H1 (cell line): ENCODE measurements at regions not wholly inside any gene's neighbourhood (a gene's known extent, or its start where the extent isn't known, plus 50 kb on each side); places are given as distances from the start of the nearest gene placed in this dataset.

Experiments used
- CTCF ChIA-PET: fragments of 300-600 bp; sonication (Branson Sonifier 250); formaldehyde crosslinking; loops from one replicate; lab custom pipeline; 2021; ENCODE audit not compliant: partially characterized antibody; lab: Charles Lee
- POLR2A ChIA-PET: fragments of 300-600 bp; sonication (Branson Sonifier 250); formaldehyde crosslinking; loops from one replicate; lab custom pipeline; 2021; ENCODE audit warnings: inconsistent platforms; ENCODE audit not compliant: partially characterized antibody; lab: Charles Lee
- DNase-seq, 2 experiments: peaks; one replicate each; pipeline versions ENCODE4 v3.0.0 to v3.0.0-alpha.2; 2010 to 2022; ENCODE audit warnings: low spot score in 2 of 2, low read depth in 1 of 2, mixed read lengths in 1 of 2
- FAIRE-seq: peaks from 2 replicates; lab custom pipeline; 2011; peaks lifted over from hg19 to GRCh38; lab: Jason Lieb, UNC
- H2AFZ ChIP-seq: 2 replicates; pipeline ENCODE4 v1.8.1; 2012; ENCODE audit warnings: low read length, inconsistent platforms
- H2AK5ac ChIP-seq: 2 replicates; pipeline ENCODE4 v1.6.1; 2013; ENCODE audit warnings: low read depth, low read length
- H2BK120ac ChIP-seq: replicated peaks from 2 replicates; pipeline ENCODE3; 2013; ENCODE audit warnings: low read depth, low read length, inconsistent platforms
- H2BK12ac ChIP-seq: 2 replicates; pipeline ENCODE4 v1.6.1; 2013; ENCODE audit warnings: low read depth, low read length
- H2BK15ac ChIP-seq: 2 replicates; pipeline ENCODE4 v1.6.1; 2013; ENCODE audit warnings: low read length
- H2BK20ac ChIP-seq: 2 replicates; pipeline ENCODE4 v1.6.1; 2013; ENCODE audit warnings: low read length
- H2BK5ac ChIP-seq: 2 replicates; pipeline ENCODE4 v1.6.1; 2013; ENCODE audit warnings: low read depth, low read length
- H3K14ac ChIP-seq: 2 replicates; pipeline ENCODE4 v1.6.1; 2013; ENCODE audit warnings: inconsistent platforms; ENCODE audit not compliant: insufficient read length
- H3K18ac ChIP-seq: 2 replicates; pipeline ENCODE4 v1.6.1; 2013; ENCODE audit warnings: low read length; ENCODE audit errors: extremely low read depth
- H3K23ac ChIP-seq: 2 replicates; pipeline ENCODE4 v1.6.1; 2013; ENCODE audit warnings: inconsistent platforms; ENCODE audit not compliant: insufficient read length
- H3K23me2 ChIP-seq: 2 replicates; pipeline ENCODE4 v1.6.1; 2013; ENCODE audit warnings: low read depth, low read length
- H3K27ac ChIP-seq: 2 replicates; pipeline ENCODE4 v1.6.1; 2011; ENCODE audit warnings: low read depth, low read length, inconsistent platforms
- H3K27me3 ChIP-seq, 4 experiments: replicated peaks in 1 of 4; 1 replicate in 1 of 4; 2 replicates in 3 of 4; pipeline versions ENCODE4 v1.6.1 to v1.8.1; 2011 to 2013; ENCODE audit warnings: low read length in 3 of 4, mild to moderate bottlenecking in 3 of 4, inconsistent platforms in 2 of 4, mixed read lengths in 2 of 4, moderate library complexity in 1 of 4; ENCODE audit not compliant: control insufficient read depth in 3 of 4, insufficient read depth in 3 of 4; ENCODE audit errors: extremely low read depth in 1 of 4
- H3K36me3 ChIP-seq, 4 experiments: 2 replicates each; pipeline versions ENCODE4 v1.6.1 to v1.8.1; 2011 to 2013; ENCODE audit warnings: mild to moderate bottlenecking in 4 of 4, low read length in 3 of 4, moderate library complexity in 2 of 4, control low read depth in 1 of 4, inconsistent platforms in 1 of 4; ENCODE audit not compliant: insufficient read depth in 4 of 4, control insufficient read depth in 2 of 4
- H3K4ac ChIP-seq: replicated peaks from 2 replicates; pipeline ENCODE3; 2013; ENCODE audit warnings: low read length, low read depth, mixed read lengths, inconsistent platforms; ENCODE audit not compliant: insufficient read length
- H3K4me1 ChIP-seq, 4 experiments: replicated peaks in 1 of 4; 1 replicate in 1 of 4; 2 replicates in 3 of 4; pipeline versions ENCODE4 v1.6.1 to v1.8.1; 2011 to 2013; ENCODE audit warnings: low read length in 3 of 4, inconsistent platforms in 2 of 4, mixed read lengths in 1 of 4; ENCODE audit not compliant: insufficient read depth in 4 of 4, control insufficient read depth in 3 of 4
- H3K4me2 ChIP-seq, 2 experiments: 2 replicates each; pipeline versions ENCODE4 v1.6.1 to v1.8.1; 2011 to 2013; ENCODE audit warnings: low read depth in 2 of 2, low read length in 2 of 2, control low read depth in 1 of 2, inconsistent platforms in 1 of 2, mild to moderate bottlenecking in 1 of 2; ENCODE audit not compliant: insufficient read depth in 1 of 2
- H3K4me3 ChIP-seq, 4 experiments: fragments of 200-600, 300-600 bp in 1 of 4; sonication (generic), shearing (Covaris generic), sonication (Bioruptor Twin) in 1 of 4; 2 replicates each; pipeline versions ENCODE4 v1.5.1 to v1.8.1; 2011 to 2016; ENCODE audit warnings: low read length in 4 of 4, low read depth in 3 of 4, control low read depth in 2 of 4, inconsistent platforms in 2 of 4, mild to moderate bottlenecking in 2 of 4, mixed read lengths in 1 of 4, moderate library complexity in 1 of 4; ENCODE audit not compliant: insufficient read depth in 2 of 4; ENCODE audit errors: extremely low read depth in 1 of 4
- H3K56ac ChIP-seq: replicated peaks from 2 replicates; pipeline ENCODE3; 2013; ENCODE audit warnings: low read depth, mild to moderate bottlenecking, mixed read lengths, low read length, inconsistent platforms; ENCODE audit not compliant: insufficient read length
- H3K79me1 ChIP-seq: 2 replicates; pipeline ENCODE4 v1.6.1; 2013; ENCODE audit warnings: low read depth, low read length, control low read depth
- H3K79me2 ChIP-seq, 2 experiments: 2 replicates each; pipeline versions ENCODE4 v1.6.1 to v1.8.1; 2012 to 2013; ENCODE audit warnings: low read length in 2 of 2, mild to moderate bottlenecking in 2 of 2, inconsistent platforms in 1 of 2; ENCODE audit not compliant: insufficient read depth in 2 of 2, control insufficient read depth in 1 of 2
- H3K9ac ChIP-seq, 4 experiments: replicated peaks in 1 of 4; 1 replicate in 1 of 4; 2 replicates in 3 of 4; pipeline versions ENCODE4 v1.6.1 to v1.8.1; 2011 to 2013; ENCODE audit warnings: low read depth in 3 of 4, low read length in 3 of 4, control low read depth in 2 of 4, mild to moderate bottlenecking in 2 of 4, moderate library complexity in 2 of 4, inconsistent platforms in 1 of 4; ENCODE audit errors: extremely low read depth in 1 of 4
- H3K9me3 ChIP-seq, 2 experiments: 2 replicates each; pipeline versions ENCODE4 v1.6.1 to v1.8.1; 2012 to 2013; ENCODE audit warnings: mild to moderate bottlenecking in 2 of 2, moderate library complexity in 2 of 2, control low read depth in 1 of 2, inconsistent platforms in 1 of 2, low read depth in 1 of 2, low read length in 1 of 2, mixed read lengths in 1 of 2; ENCODE audit not compliant: insufficient read depth in 2 of 2
- H4K20me1 ChIP-seq, 2 experiments: replicated peaks in 1 of 2; 2 replicates each; pipeline versions ENCODE3 to v1.8.1; 2011 to 2013; ENCODE audit warnings: inconsistent platforms in 2 of 2, low read length in 2 of 2, mild to moderate bottlenecking in 1 of 2; ENCODE audit not compliant: insufficient read depth in 2 of 2, control insufficient read depth in 1 of 2
- H4K5ac ChIP-seq: 2 replicates; pipeline ENCODE4 v1.6.1; 2013; ENCODE audit warnings: low read length, low read depth, mixed read lengths, inconsistent platforms; ENCODE audit not compliant: insufficient read length
- H4K8ac ChIP-seq: 2 replicates; pipeline ENCODE4 v1.8.0; 2013; ENCODE audit warnings: mild to moderate bottlenecking, moderate library complexity, low read length, inconsistent platforms; ENCODE audit not compliant: insufficient read depth; ENCODE audit errors: extremely low read depth
- H4K91ac ChIP-seq: replicated peaks from 2 replicates; pipeline ENCODE3; 2013; ENCODE audit warnings: low read length, mixed read lengths, inconsistent platforms; ENCODE audit not compliant: insufficient read length
- BACH1 ChIP-seq: IDR thresholded peaks from 2 replicates; pipeline ENCODE4 v1.6.1; 2012; ENCODE audit warnings: low read length, improper control_type of control experiment
- CHD2 ChIP-seq: IDR thresholded peaks from 2 replicates; pipeline ENCODE4 v1.6.1; 2012; ENCODE audit warnings: low read length, improper control_type of control experiment
- EZH2 ChIP-seq: fragments of 200-600 bp; sonication (generic); IDR thresholded peaks from 2 replicates; pipeline ENCODE4 v1.7.1; 2012; ENCODE audit warnings: low read depth, mild to moderate bottlenecking, moderate library complexity, low read length, inconsistent platforms; ENCODE audit not compliant: severe bottlenecking
- HDAC6 ChIP-seq: IDR thresholded peaks from one replicate; pipeline ENCODE4 v1.7.1; 2012; ENCODE audit warnings: low read depth, mild to moderate bottlenecking, inconsistent platforms, low read length, moderate library complexity
- POU5F1 ChIP-seq: IDR thresholded peaks from 2 replicates; pipeline ENCODE4 v1.6.1; 2011; ENCODE audit warnings: low read depth, mild to moderate bottlenecking, low read length, moderate library complexity
- RNF2 ChIP-seq: fragments of 200-900, 300-1000 bp; sonication (generic); IDR thresholded peaks from 2 replicates; pipeline ENCODE4 v1.7.1; 2016; ENCODE audit warnings: borderline replicate concordance, low read depth, mild to moderate bottlenecking, antibody characterized with exemption, low read length; ENCODE audit not compliant: poor library complexity, severe bottlenecking; ENCODE audit errors: missing control alignments
- SIN3A ChIP-seq, 2 experiments: IDR thresholded peaks in 1 of 2; conservative IDR thresholded peaks in 1 of 2; 2 replicates each; pipeline ENCODE4 v1.6.1; 2011 to 2012; ENCODE audit warnings: low read length in 2 of 2, improper control_type of control experiment in 1 of 2, low read depth in 1 of 2, mild to moderate bottlenecking in 1 of 2
- SIX5 ChIP-seq: IDR thresholded peaks from 2 replicates; pipeline ENCODE4 v1.6.1; 2011; ENCODE audit warnings: mild to moderate bottlenecking, low read depth, low read length
- SUZ12 ChIP-seq: fragments of 200-600 bp; sonication (generic); IDR thresholded peaks from 2 replicates; pipeline ENCODE4 v1.6.1; 2012; ENCODE audit warnings: mild to moderate bottlenecking, inconsistent platforms, low read length, moderate library complexity, mixed read lengths
- TAF1 ChIP-seq: IDR thresholded peaks from 2 replicates; pipeline ENCODE4 v1.6.1; 2011; ENCODE audit warnings: mild to moderate bottlenecking, low read depth, low read length
- TAF7 ChIP-seq: optimal IDR thresholded peaks from 2 replicates; pipeline ENCODE3; 2011; ENCODE audit warnings: low read depth, mild to moderate bottlenecking, inconsistent platforms, low read length, moderate library complexity, borderline replicate concordance
- WGBS, 2 experiments: shearing (Covaris generic) in 1 of 2; methylation state at CpG; one replicate each; pipeline versions ENCODE4 v1.1.6 to v1.1.7; 2013 to 2015; ENCODE audit warnings: low lambda C conversion rate in 2 of 2, mixed read lengths in 2 of 2, inconsistent platforms in 1 of 2, low coverage in 1 of 2, missing lambda C conversion rate in 1 of 2; ENCODE audit not compliant: insufficient replicate concordance in 2 of 2, insufficient coverage in 1 of 2, insufficient read length in 1 of 2; ENCODE audit errors: extremely low coverage in 1 of 2, missing lambda C conversion rate in 1 of 2; 5-methylcytosine and 5-hydroxymethylcytosine counted together

DNA sequence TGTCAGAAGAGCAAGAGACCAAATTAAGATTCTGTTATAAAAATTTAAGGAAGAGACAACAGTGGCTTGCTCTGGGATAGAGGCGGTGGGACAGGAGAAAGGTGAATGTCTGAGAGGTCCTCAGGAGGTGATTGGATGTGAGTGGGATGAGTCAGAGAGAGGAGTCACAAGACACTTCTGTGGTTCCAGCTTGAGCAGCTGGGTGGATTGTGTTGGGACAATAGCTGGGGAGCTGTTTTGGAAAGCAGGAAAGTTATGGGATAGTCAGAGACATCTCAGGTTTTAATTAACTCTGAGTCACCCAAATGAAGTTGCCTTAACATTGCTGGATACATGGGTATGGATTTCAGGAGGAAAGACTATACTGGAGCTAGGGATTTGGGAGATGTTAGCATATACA, 218.0 kb upstream of the TRIB2 start:
- Histone ChIP-seq H3K4me3 (no peak overlapping the region), H3K36me3 (no peaks in the 10 kb centered on the region), H3K27me3 (no peaks in the 10 kb centered on the region), H4K20me1 (no peaks in the 10 kb centered on the region), H2BK12ac (no peak overlapping the region), H3K4me1 (no peaks in the 10 kb centered on the region), H2AFZ (peak overlapping the region; percentile 58; the same call in 1 of the 2 replicates), H2BK120ac (no peak overlapping the region), H3K4me2 (no peak overlapping the region), H4K91ac (no peak overlapping the region), H3K23ac (no peak overlapping the region), H3K23me2 (no peaks in the 10 kb centered on the region), H3K27ac (no peak overlapping the region), H2AK5ac (no peak overlapping the region), H3K9me3 (no peaks in the 10 kb centered on the region), H3K79me2 (no peaks in the 10 kb centered on the region), H3K18ac (no peak overlapping the region), H3K4ac (no peak overlapping the region), H3K9ac (no peak overlapping the region), H4K8ac (no peak overlapping the region), H3K14ac (no peak overlapping the region), H2BK15ac (0 out of 2 replicates have a peak overlapping the region, but pooled peaks have one; percentile 23), H2BK20ac (no peak overlapping the region), H3K56ac (no peak overlapping the region), H4K5ac (no peak overlapping the region), H2BK5ac (no peak overlapping the region), H3K79me1 (no peaks in the 10 kb centered on the region)
- ChIA-PET POLR2A (no interaction called here), CTCF (interaction anchor here (1.1 to 1.5 kb wide), 2 partner anchors 8 to 538 kb away, joined by 3 read pairs; no protein-coding TSS in a partner anchor)
- FAIRE-seq (no peak), DNase-seq (no peak)
- TF ChIP-seq RNF2 (no peak), SIN3A (conservative IDR thresholded peaks at IDR 0.05 in 1 of 2, IDR thresholded peaks at IDR 0.05 in 1 of 2; ENCODE audit: low read depth in 1 of 2, low read length in 2 of 2) (no peak), BACH1 (no peak), TAF1 (no peak), HDAC6 (no peak), SIX5 (no peak), CHD2 (no peak), SUZ12 (no peak), POU5F1 (no peak), EZH2 (no peak), TAF7 (no peak)
- 94% methylated on average over 1 of the region's 1 CpG; no CpG with 5 or more reads in 1 of the 2 experiments for WGBS, 2 experiments
